Lower leg skin (tissue), 4 donors: ENCODE measurements at regions not wholly inside any gene's neighbourhood (a gene's known extent, or its start where the extent isn't known, plus 50 kb on each side); places are given as distances from the start of the nearest gene placed in this dataset.

Experiments used
- DNase-seq, 2 donors: peaks; one replicate each; pipeline ENCODE4 v3.0.0-alpha.2; 2019; ENCODE audit warnings: low spot score in 2 of 2
- H3K4me3 ChIP-seq: fragments of 200-600 bp; sonication (generic); 2 replicates; pipeline ENCODE4 v1.5.1; 2017; ENCODE audit warnings: mild to moderate bottlenecking, low read depth; ENCODE audit not compliant: poor library complexity, severe bottlenecking
- CTCF ChIP-seq, 3 donors: fragments of 450-650 bp; IDR thresholded peaks; one replicate each; pipeline ENCODE4 v1.5.1; 2016; ENCODE audit warnings: antibody characterized with exemption in 3 of 3, mild to moderate bottlenecking in 3 of 3, moderate library complexity in 2 of 3
- POLR2A ChIP-seq, 2 donors: fragments of 450-650 bp; IDR thresholded peaks; one replicate each; pipeline ENCODE4 v1.6.1; 2016 to 2017; ENCODE audit warnings: antibody characterized with exemption in 2 of 2, mild to moderate bottlenecking in 1 of 2, moderate library complexity in 1 of 2
- WGBS, 2 donors: methylation state at CpG; one replicate each; pipeline ENCODE4 v1.1.5; 2018; 5-methylcytosine and 5-hydroxymethylcytosine counted together
- intact Hi-C: fragments of 100-400 bp; cut with DNase I; formaldehyde crosslinking; loops from one replicate; pipeline ENCODE4 v1.15.0; 2023; ENCODE audit warnings: low total_unique reads

DNA sequence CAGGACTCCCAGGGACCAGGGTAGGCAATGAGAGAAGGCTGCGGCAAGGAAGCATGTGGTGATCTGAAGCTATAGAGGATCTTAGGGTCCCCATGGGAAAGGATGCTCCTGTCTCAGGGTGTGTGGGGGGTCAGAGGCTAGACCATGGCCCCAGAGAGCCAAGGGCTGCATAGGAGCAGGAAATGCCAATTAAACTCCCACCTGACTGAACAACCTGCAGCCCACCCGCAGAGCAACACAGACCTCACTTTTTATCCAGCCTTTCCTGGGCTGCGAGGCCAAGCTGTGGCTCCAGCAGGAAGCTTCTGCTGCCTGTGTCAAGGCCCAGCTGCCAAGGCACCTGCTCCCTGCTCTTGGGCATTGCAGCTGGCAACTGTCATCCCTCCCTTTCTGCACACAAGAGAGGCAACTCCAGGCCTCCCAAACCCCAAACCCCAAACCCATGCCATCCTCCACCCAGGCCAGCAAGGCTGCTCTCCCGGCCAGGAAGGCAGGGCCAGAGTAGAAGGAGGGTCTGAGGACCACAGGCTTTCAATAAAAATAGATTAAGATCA lies 290.1 kb downstream of the FOXO1 start:
- WGBS, 2 donors: 87 to 91% methylated on average over 4 of the region's 4 CpGs
- no peak for TF ChIP-seq CTCF (IDR thresholded peaks at IDR 0.05)
- TF ChIP-seq POLR2A (IDR thresholded peaks at IDR 0.05): no peak
- peak in 1 of 2 donors; percentile 62 for DNase-seq
- no peak overlapping the region for H3K4me3 ChIP-seq
- intact Hi-C loops: no loop called here

GRCh38 chr13:40376867-40377535 lies 289.4 kb downstream of the FOXO1 start:
- intact Hi-C loops: no loop called here
- no peak overlapping the region for H3K4me3 ChIP-seq
- WGBS, 2 donors: 58 to 60% methylated on average over 10 of the region's 10 CpGs
- DNase-seq: peak in 1 of 2 donors; percentile 72
- TF ChIP-seq CTCF (IDR thresholded peaks at IDR 0.05) (no peak), POLR2A (IDR thresholded peaks at IDR 0.05) (no peak)

DNA sequence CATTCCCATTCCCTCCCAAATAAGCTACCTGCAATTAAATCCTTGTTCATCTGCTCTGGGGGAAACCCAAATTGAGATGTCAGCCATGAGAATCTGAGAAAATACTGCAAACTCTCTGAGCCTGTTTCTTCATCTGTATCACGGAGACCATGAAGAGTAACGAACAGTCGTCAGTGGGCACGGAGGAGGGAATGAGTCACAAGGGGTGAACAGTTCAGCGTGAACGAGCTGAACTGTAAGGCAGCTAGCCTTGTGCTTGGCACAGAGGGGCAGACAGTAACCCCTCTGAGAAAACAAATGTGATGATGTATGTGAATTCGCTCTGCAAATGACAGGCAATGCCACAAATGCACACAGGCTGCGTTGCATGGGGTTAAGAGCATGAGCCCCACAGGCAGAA lies 288.7 kb downstream of the FOXO1 start:
- 68% methylated on average over 8 of the region's 8 CpGs for WGBS, 2 donors
- intact Hi-C loops: no loop called here

DNA sequence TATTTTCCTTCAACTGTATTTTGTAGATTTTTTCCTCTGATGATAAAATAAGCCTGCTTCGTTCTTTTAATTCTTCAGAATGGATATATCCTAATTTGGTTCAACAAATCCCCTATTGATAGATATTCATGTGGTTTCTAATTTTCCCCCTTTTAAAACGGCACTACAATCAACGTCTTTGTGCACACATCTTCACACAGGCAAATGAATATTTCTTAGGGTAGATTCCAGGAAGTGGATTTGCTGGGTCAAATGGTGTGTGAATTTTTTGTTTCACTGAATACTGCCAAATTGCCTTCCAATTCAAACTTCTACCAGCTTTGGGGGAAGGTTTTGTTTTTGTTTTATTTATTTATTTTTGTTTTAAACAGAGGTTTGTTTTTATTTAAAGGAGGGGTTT lies 287.2 kb downstream of the FOXO1 start:
- no peak overlapping the region for H3K4me3 ChIP-seq
- no peak for TF ChIP-seq CTCF (IDR thresholded peaks at IDR 0.05)
- no peak for TF ChIP-seq POLR2A (IDR thresholded peaks at IDR 0.05)
- no peak for DNase-seq
- intact Hi-C loops: no loop called here
- WGBS, 2 donors: 68 to 70% methylated on average over 3 of the region's 3 CpGs

More for the DNA sequence above, 288.7 kb downstream of the FOXO1 start:
- peak in 1 of 2 donors; percentile 76 for DNase-seq
- H3K4me3 ChIP-seq: no peak overlapping the region
- TF ChIP-seq POLR2A (IDR thresholded peaks at IDR 0.05) (no peak), CTCF (IDR thresholded peaks at IDR 0.05) (no peak)

DNA sequence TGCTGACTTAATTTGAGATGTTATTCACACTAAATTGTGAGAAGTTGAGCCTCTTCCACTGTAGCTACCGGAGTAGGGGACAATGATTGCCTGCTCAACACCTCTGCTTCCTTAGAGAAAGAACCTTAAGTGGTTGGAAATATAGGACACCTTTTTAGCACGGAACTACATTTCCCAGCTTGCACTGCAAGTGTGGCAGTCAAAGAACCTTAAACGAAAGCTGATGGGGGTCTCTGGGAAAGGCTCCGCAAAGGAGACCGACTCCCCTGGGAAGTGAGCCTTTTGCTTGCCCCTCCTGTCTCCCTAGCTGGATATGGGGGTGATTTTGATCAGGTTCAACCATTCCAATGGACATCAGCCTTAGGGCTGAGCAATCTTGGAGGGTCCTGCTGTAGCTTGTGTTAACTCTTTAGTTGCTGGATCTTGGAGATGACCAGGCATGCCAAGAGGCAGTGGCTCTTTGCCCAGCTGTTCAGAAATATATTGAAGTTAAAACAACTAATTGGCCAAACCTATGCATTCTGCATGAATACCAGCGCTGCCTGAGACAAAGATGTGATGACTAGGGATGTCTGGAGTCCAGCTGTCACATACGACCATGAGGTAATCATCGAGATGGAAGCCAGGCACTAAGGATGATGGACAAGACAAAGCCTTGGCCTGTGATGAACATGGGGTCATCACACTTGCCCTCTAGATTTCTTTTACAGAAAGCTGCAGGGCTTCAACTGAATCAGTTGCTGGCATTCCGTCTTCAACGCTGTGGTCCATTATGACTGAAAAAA lies 286.5 kb downstream of the FOXO1 start:
- intact Hi-C loops: no loop called here
- 76 to 81% methylated on average over 10 of the region's 10 CpGs for WGBS, 2 donors
- no peak overlapping the region for H3K4me3 ChIP-seq
- peak in 1 of 2 donors; percentile 32 for DNase-seq
- no peak for TF ChIP-seq POLR2A (IDR thresholded peaks at IDR 0.05)
- TF ChIP-seq CTCF (IDR thresholded peaks at IDR 0.05): no peak
